ENCODE measurements at regions not wholly inside any gene's neighbourhood (a gene's known extent, or its start where the extent isn't known, plus 50 kb on each side); places are given as distances from the start of the nearest gene placed in this dataset.

- H3K4me3 ChIP-seq (ENCODE audit: low read depth, low read length), result no peak overlapping the region
- no peak for DNase-seq (ENCODE audit: low read depth, low spot score)
- TF ChIP-seq CTCF (IDR thresholded peaks at IDR 0.05; ENCODE audit: low read depth, low read length), result no peak
- in situ Hi-C loops (cut with HindIII; ENCODE audit: low sequenced_read_pairs), result no loop called here
Measured at GRCh38 chr10:125269716-125270115, 109.4 kb upstream of the CTBP2 start.

DNA sequence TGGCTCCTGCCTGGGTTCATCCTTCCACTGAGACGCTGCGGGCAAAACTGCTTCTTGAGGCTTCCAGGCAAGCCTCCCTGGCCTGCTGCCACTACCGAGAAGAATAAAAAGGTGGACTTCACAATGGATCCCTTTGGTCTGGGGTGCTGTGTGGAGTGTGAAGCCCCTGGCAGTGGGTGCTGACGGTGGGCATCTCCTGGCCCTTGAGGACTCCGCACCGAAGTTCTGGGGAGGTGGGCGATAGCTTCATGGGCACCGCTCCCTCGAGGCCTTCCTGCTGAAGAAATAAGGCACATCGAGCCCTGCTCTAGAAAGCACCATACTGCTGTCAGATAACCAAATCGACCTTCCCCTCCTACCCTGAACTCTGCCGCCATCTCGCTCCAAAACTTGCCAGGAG is 106.6 kb upstream of the CTBP2 start:
- no peak overlapping the region for H3K4me3 ChIP-seq (ENCODE audit: low read depth, low read length)
- no peak for DNase-seq (ENCODE audit: low read depth, low spot score)
- in situ Hi-C loops (cut with HindIII; ENCODE audit: low sequenced_read_pairs), result no loop called here
- no peak for TF ChIP-seq CTCF (IDR thresholded peaks at IDR 0.05; ENCODE audit: low read depth, low read length)

DNA sequence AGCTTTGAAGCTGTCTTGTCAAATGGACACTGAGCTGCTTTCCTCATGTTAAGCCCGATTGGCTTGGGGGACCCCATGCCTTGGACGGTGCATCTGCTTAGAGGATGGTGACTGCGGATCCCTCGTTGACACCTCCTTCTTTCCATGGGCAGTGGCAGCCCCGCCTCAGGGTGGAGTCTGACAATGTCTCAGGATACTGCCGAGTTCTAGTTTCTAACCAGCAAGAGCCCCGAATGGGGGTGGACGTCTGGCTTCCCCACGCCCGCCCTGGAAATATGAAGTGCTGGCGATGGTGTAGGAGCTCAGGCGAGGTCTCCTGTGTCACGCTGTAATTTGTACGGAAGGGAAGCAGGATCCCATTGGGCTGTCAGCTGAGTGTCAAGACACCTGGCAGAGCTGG is 106.2 kb upstream of the CTBP2 start:
- H3K4me3 ChIP-seq (ENCODE audit: low read depth, low read length), result no peak overlapping the region
- no peak for DNase-seq (ENCODE audit: low read depth, low spot score)
- in situ Hi-C loops (cut with HindIII; ENCODE audit: low sequenced_read_pairs), result no loop called here
- no peak for TF ChIP-seq CTCF (IDR thresholded peaks at IDR 0.05; ENCODE audit: low read depth, low read length)

- no peak for DNase-seq (ENCODE audit: low read depth, low spot score)
- in situ Hi-C loops (cut with HindIII; ENCODE audit: low sequenced_read_pairs), result no loop called here
- H3K4me3 ChIP-seq (ENCODE audit: low read depth, low read length), result no peak overlapping the region
- no peak for TF ChIP-seq CTCF (IDR thresholded peaks at IDR 0.05; ENCODE audit: low read depth, low read length)
Measured at GRCh38 chr10:125265579-125265955, 105.2 kb upstream of the CTBP2 start.

DNA sequence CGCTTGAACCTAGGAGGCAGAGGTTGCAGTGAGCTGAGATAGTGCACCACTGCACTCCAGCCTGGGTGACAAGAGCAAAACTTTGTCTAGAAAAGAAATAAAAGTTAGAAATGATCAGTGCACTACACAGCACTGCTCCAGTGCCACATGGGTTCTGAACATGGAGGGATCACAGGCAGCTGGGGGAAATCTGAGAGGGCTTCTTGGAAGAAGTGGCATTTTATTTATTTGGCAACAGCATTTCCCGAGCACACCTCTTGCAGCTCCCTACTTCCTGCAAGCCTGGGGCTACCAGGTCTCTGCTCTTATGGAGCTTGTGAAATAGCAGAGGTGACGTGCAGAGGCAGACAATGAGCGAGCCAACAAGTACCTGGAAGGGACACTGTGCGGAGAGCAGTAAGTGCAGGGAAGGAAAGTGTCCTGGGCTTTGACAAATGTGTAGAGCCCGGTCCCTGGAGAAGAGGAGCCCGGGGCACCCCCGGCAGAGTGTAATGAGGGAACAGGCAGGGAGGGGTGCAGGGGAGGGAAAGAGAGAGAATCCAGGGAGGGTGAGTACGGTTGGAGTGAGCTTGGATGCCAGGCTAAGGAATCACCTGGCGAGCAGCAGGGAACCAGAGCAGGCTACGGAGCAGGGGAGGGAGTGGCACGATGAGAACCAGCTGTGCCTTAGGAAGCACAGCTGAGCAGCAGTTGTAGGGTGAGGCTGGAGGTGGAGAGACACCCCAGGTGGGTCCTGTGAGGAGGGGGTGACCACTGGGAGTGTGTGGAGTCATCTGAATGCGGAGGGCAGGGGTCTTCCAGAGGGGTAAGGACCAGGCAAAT is 104.6 kb upstream of the CTBP2 start:
- TF ChIP-seq CTCF (IDR thresholded peaks at IDR 0.05; ENCODE audit: low read depth, low read length), result no peak
- DNase-seq (ENCODE audit: low read depth, low spot score), result no peak
- H3K4me3 ChIP-seq (ENCODE audit: low read depth, low read length), result no peak overlapping the region
- in situ Hi-C loops (cut with HindIII; ENCODE audit: low sequenced_read_pairs), result no loop called here

DNA sequence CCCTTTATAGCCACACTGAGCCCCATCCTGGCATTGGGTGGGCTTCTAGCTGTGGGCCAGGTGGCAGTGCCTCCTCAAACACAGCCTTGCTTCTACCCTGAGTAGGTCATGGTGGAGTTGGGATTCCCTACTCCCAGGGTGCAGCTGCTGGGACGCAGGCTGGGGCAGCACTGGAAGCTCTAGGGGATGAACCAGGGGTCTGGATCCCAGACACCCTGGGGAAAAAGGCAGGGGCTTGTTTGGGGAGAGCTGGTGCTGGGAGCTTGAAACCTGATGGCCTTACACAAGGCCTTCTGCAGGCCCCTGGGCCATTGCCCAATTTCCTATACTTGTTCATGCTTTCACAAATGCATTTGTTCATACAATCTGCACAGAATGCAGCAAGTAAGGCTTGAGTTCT is 103.7 kb upstream of the CTBP2 start:
- no peak overlapping the region for H3K4me3 ChIP-seq (ENCODE audit: low read depth, low read length)
- DNase-seq (ENCODE audit: low read depth, low spot score), result no peak
- no peak for TF ChIP-seq CTCF (IDR thresholded peaks at IDR 0.05; ENCODE audit: low read depth, low read length)
- in situ Hi-C loops (cut with HindIII; ENCODE audit: low sequenced_read_pairs), result no loop called here
